NCI-H1105 (cell line): ENCODE measurements at regions not wholly inside any gene's neighbourhood (a gene's known extent, or its start where the extent isn't known, plus 50 kb on each side); places are given as distances from the start of the nearest gene placed in this dataset.
A peak's percentile ranks its signal among the peaks of the same experiment; 100 is the strongest.
"Not testable (repeated sequence)": the region's sequence is repeated elsewhere in the genome, so short reads cannot be mapped to it uniquely, and the experiment has no call there.

ENCODE experiments used
- DNase-seq: peaks from one replicate; lab custom pipeline; 2025; lab: John Stamatoyannopoulos, UW

DNA sequence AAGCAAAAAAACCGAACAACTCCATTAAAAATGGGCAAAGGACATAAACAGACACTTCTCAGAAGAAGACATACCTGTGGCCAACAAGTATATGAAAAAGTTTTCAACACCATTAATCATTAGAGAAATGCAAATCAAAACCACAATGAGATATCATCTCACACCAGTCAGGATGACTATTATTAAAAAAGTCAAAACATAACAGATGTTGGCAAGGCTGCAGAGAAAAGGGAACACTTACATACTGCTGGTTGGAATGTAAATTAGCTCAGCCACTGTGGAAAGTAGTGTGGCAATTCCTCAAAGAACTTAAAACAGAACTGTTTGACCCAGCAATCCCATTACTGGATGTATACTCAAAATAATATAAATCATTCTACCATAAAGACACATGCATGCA, 436.3 kb downstream of the KLHL13 start:
- DNase-seq: no peak

GRCh38 chrX:117653396-117653795, 463.2 kb downstream of the KLHL13 start:
- DNase-seq: no peak

GRCh38 chrX:117645639-117646038, 471.0 kb downstream of the KLHL13 start:
- DNase-seq: no peak

GRCh38 chrX:117641913-117642656, 474.5 kb downstream of the KLHL13 start:
- DNase-seq: no peak

DNA sequence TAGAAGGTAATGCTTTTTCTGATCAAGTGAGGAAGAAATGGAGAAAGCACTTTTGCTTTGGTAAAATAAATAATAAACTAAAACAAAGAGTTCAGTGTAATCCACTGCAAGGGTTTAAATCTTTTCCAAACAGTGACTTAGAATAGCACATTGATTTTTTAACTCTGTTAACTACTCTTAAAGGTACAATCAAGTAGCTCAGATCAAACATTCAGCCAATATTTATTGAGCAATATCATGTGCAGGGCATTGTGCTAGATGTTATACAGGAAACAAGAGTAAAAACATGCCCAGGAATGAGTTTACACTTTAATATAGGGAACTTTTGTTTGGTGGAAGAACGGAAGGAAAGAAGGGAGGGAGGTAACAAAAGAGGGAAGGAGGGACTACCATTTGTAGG, 479.8 kb downstream of the KLHL13 start:
- no peak for DNase-seq

GRCh38 chrX:117633277-117633676, 483.3 kb downstream of the KLHL13 start:
- DNase-seq: no peak

DNA sequence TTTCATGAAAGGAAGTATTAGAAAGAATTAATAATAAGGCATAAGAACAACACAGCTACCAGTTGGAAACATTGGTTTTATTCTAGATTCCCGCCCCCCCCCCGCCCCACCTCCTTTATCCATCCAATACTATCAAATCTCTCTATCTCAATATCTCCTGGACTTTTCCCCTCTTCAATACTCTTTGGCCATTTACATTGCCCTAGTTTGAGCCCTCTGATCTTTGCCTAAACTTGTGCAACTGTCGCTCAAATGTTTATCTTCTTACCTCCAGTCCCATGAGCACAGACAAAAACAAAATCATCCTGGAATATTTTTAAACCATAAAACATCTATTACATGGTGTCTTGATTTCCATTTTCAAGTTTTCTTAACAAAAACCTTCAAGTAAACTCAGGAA, 488.2 kb downstream of the KLHL13 start:
- DNase-seq: no peak

GRCh38 chrX:117610806-117611205, 505.8 kb downstream of the KLHL13 start:
- DNase-seq: no peak

DNA sequence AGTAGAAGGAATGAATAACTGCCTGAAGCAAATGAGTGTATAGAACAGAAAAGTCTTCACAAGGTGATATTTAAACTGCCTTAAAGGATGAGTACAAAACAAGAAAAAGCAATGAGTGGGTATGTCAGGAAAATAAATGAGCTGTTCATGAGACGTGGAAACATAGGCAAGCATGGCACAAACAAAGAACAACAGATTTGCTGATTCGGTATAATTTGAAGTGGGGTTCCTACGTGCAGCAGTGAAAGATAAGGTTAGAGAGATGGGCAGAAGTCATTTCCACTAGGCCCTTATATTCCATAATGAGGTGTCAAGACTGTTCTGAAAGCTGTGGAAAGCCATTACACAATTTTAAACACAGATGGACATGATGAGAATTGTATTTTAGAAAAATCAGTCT, 506.6 kb downstream of the KLHL13 start:
- no peak for DNase-seq

GRCh38 chrX:117607561-117607960, 509.0 kb downstream of the KLHL13 start:
- DNase-seq: no peak

DNA sequence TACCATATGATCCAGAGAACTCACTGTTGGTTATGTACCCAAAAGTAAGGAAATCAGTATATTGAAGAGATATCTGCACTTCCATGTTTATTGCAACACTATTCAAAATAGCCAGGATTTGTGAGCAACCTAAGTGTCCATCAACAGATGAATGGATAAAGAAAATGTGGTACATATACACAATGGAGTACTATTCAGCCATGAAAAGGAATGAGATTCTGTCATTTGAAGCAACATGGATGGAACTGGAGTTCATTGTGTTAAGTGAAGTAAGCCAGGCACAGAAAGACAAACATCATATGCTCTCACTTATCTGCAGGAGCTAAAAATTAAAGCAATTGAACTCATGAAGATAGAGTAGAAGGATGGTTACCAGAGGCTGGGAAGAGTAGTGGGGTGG, 510.5 kb downstream of the KLHL13 start:
- not testable (repeated sequence) for DNase-seq

- no peak for DNase-seq
These were observed 546.5 kb downstream of the KLHL13 start for GRCh38 chrX:117570160-117570559.

DNA sequence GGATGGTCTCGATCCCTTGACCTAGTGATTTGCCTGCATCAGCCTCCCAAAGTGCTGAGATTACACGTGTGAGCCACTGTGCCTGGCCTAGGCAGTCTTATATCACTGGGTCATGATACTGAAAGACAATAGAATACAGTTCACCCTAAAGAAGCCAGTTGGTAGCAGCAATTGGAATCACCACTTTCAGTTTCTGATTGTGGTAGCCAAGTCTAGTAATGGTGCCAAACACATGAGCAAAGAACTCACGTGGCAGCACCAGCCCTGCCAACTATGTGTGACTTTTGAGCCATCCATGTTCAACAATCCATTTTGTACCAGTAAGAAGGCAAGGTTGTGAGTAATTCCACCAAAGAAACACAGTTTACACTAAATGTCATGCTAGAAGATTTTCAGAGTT, 548.4 kb downstream of the KLHL13 start:
- no peak for DNase-seq

DNA sequence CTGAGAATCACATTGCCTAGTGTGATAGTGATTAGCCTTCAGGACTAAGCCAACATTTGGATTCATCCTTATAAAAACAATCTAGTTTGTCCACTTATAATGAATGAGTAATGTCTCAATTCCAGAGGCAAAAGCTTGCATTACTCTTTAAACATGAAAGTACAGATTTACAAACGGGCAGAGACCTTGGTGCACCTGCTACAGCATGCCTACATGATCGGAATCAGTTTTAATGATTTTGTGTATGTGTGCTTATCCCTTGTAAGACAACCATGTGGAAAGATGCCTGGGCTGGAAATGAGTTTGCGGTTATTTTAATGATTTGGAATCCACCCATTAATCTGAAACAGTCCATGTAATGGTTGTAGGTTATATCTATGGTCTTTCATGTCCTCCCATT, 572.7 kb downstream of the KLHL13 start:
- DNase-seq: no peak

- DNase-seq: no peak
These were observed 577.6 kb downstream of the KLHL13 start for GRCh38 chrX:117539090-117539418.

- no peak for DNase-seq
These were observed 578.2 kb downstream of the KLHL13 start for GRCh38 chrX:117538178-117539089.

DNA sequence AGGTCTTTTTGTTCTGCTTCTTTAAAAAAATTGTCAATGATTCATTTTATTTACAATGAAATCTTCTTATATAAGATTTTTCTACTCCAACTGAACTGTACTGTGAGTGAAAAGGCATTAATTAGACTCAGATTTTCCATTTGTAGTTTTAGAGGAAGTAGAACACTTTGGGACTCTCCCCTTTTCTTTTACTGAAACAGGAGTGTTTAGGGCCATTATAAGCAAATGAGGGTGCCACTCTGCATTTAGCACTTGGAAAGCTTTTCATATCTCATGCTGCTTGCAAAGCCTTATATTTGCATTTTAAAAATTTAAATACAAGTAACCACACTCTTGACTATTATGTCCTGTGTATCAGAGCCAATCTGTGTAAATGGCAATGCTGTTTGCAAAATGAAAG, 584.3 kb downstream of the KLHL13 start:
- no peak for DNase-seq

DNA sequence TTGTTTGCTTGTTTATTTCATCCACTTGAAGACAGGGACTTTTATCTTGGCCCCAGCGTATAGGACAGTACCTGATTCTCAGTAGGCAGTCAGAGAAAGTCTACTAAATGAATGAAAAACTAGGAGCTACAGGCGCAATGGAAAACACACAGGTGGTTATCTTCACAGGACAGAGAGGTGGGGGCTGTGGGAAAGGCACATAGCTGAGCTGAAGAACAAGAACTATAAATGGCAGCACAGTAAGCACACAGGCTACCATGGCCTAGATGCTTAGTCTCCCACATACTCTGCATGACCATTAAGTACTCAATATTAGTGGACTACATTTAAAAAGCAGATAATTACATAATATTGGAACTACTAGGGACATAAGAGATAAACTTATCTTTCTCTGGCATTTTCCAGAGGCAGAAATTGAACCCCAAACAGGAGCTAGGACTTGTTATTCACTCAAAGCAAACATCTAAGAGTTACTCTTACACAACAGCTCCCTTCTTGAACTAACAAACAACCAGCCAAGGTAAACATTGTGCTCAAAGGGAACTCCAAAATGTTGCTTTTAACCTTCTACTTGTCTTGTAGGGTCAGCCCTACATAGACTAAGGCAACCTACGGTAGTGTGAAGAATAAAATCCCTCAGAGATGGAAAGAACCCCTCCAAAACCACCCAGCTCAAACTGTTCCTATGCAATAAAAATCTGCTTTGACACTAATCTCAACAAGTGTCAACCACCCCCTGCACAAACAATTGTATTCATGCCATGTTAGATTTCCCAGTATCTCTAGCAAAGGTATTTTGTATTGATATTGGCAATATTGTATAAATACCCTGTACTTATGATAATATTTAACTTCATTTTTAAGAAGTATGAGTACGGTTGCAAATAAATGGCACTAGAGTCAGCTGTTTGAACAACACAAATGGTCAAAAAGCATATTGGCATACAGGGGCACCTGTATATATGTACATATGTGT, 593.6 kb downstream of the KLHL13 start:
- no peak for DNase-seq

GRCh38 chrX:117517994-117518393, 598.6 kb downstream of the KLHL13 start:
- DNase-seq: no peak

GRCh38 chrX:117511379-117511778, 605.2 kb downstream of the KLHL13 start:
- peak; percentile 5 for DNase-seq

DNA sequence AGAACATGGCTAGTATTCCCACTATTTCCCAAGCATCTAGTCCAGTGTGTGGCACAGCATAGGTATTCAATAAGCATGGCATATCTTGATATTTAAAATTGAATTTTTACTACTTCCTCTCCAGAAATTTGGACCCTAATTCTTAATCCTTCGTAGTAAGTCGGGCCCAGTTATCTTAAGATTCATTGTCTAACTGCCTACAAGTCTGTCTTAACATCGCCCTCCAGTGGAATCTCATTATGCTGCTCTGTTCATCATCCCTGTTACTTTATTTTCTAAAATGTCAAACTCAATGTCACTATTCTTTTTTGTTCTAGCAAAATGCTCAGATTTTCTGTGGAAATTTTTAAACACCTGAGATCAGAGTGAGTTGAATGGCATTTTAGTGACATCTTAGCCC, 606.2 kb downstream of the KLHL13 start:
- DNase-seq: no peak

GRCh38 chrX:117508021-117508420, 608.6 kb downstream of the KLHL13 start:
- DNase-seq: no peak
